ENCODE measurements at regions not wholly inside any gene's neighbourhood (a gene's known extent, or its start where the extent isn't known, plus 50 kb on each side); places are given as distances from the start of the nearest gene placed in this dataset.

DNA sequence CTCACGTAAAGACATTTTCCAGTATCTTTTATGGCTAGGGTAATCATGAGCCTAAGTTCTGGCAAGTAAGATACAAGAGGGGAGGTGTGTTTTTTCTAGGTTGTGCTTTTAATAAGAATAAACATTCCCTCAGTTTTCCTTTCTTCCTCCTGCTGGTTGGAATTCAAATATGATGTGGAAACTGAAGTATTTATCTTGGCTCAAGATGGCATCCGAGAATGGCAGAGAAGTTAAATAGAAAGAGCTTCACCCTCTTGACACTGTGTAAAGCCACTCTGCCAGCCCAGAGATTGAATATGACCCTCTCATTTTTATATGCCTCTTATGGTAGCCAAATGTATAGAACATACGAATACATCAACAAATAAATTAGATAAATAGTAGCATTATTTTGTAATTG is 438.4 kb downstream of the ISL1 start:
- no peaks in the 10 kb centered on the region for H3K9me3 Mint-ChIP-seq (ENCODE audit: low read depth)
- H3K4me1 Mint-ChIP-seq (ENCODE audit: low read depth), result peaks cover 4% of the 10 kb centered on the region

DNA sequence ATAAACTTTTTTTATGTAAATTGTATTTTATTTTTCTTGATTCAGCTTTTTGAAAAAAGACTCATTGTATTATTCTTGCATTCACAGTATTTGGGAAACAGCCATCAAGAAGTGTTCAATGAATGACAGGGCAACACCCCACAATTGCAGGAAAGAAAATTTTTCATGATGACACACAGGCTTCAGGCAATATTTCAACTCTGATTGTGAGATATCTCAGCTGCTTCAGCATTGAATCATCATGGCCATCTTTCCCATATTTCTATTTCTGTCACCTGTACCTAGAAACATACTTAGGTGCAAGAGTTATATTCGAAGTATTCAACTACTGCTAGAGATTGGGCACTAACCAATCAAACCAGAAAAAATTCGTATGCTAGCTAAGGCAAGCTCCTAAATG is 446.0 kb downstream of the ISL1 start:
- no peak for TF ChIP-seq CTCF (IDR thresholded peaks at IDR 0.05)
- Mint-ChIP-seq H3K9me3 (ENCODE audit: low read depth) (no peaks in the 10 kb centered on the region), H3K36me3 (ENCODE audit: low read depth) (no peaks in the 10 kb centered on the region), H3K27ac (ENCODE audit: unreplicated experiment) (no peak overlapping the region), H3K4me3 (ENCODE audit: unreplicated experiment) (no peak overlapping the region), H3K27me3 (ENCODE audit: low read depth) (peaks cover 4% of the 10 kb centered on the region), H3K4me1 (ENCODE audit: low read depth) (peaks cover 5% of the 10 kb centered on the region)
- no peak for DNase-seq (ENCODE audit: low spot score)

More for the DNA sequence above, 438.4 kb downstream of the ISL1 start:
- peak; percentile 40 for TF ChIP-seq CTCF (IDR thresholded peaks at IDR 0.05)
- H3K36me3 Mint-ChIP-seq (ENCODE audit: low read depth), result no peaks in the 10 kb centered on the region
- peaks cover 7% of the 10 kb centered on the region for H3K27me3 Mint-ChIP-seq (ENCODE audit: low read depth)
- no peak for DNase-seq (ENCODE audit: low spot score)
- H3K4me3 Mint-ChIP-seq (ENCODE audit: unreplicated experiment), result no peak overlapping the region
- H3K27ac Mint-ChIP-seq (ENCODE audit: unreplicated experiment), result no peak overlapping the region

DNA sequence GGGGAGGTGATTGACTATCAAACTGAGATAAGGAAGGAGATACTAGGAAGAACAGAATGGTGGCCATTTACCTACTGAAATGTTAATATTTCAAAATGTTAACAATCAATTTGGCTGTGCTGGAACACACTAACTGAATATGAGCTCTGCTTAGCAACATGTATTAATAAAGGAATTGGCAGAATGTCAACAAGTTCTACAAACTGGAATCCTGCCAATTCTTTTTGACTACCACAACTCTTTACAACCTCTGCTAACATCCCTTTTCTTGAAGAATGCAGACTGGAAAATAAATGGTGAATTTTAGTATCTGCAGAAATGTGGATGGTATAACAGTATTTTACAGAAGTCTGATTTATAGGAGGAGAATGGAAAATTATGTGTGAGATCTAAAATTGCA is 446.4 kb downstream of the ISL1 start:
- no peak for TF ChIP-seq CTCF (IDR thresholded peaks at IDR 0.05)
- peaks cover 5% of the 10 kb centered on the region for H3K4me1 Mint-ChIP-seq (ENCODE audit: low read depth)
- no peaks in the 10 kb centered on the region for H3K36me3 Mint-ChIP-seq (ENCODE audit: low read depth)
- H3K9me3 Mint-ChIP-seq (ENCODE audit: low read depth), result no peaks in the 10 kb centered on the region
- H3K27me3 Mint-ChIP-seq (ENCODE audit: low read depth), result peaks cover 4% of the 10 kb centered on the region
- H3K27ac Mint-ChIP-seq (ENCODE audit: unreplicated experiment), result no peak overlapping the region
- no peak overlapping the region for H3K4me3 Mint-ChIP-seq (ENCODE audit: unreplicated experiment)
- DNase-seq (ENCODE audit: low spot score), result no peak

- no peak overlapping the region for H3K27ac Mint-ChIP-seq (ENCODE audit: unreplicated experiment)
- H3K27me3 Mint-ChIP-seq (ENCODE audit: low read depth), result peaks cover 3% of the 10 kb centered on the region
- TF ChIP-seq CTCF (IDR thresholded peaks at IDR 0.05), result no peak
- no peaks in the 10 kb centered on the region for H3K36me3 Mint-ChIP-seq (ENCODE audit: low read depth)
- peaks cover 5% of the 10 kb centered on the region for H3K4me1 Mint-ChIP-seq (ENCODE audit: low read depth)
- no peak for DNase-seq (ENCODE audit: low spot score)
- no peak overlapping the region for H3K4me3 Mint-ChIP-seq (ENCODE audit: unreplicated experiment)
- H3K9me3 Mint-ChIP-seq (ENCODE audit: low read depth), result no peaks in the 10 kb centered on the region
Observed at GRCh38 chr5:51832934-51833470, 449.8 kb downstream of the ISL1 start.

DNA sequence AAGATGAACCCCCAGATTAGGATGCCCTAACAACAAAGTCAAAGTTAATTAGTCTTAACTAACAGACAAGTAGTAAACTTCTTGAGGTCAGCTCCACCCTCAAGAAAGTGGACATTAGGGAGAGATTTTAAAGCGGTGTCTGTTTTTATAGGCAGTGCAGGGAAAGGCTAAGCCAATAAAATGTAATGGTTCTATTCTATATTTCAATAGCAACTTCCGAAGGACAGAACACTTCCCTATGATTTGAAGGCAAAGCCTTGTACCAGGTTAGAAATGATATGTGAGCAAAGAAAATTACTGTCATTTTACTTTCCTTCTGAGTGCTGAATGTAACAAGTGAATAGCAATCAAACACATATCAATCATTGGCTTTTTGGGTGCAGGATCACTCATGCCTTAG is 455.2 kb downstream of the ISL1 start:
- peaks cover 2% of the 10 kb centered on the region for H3K9me3 Mint-ChIP-seq (ENCODE audit: low read depth)
- DNase-seq (ENCODE audit: low spot score), result no peak
- H3K4me1 Mint-ChIP-seq (ENCODE audit: low read depth), result no peaks in the 10 kb centered on the region
- no peak overlapping the region for H3K27ac Mint-ChIP-seq (ENCODE audit: unreplicated experiment)
- no peak overlapping the region for H3K4me3 Mint-ChIP-seq (ENCODE audit: unreplicated experiment)
- no peaks in the 10 kb centered on the region for H3K36me3 Mint-ChIP-seq (ENCODE audit: low read depth)
- H3K27me3 Mint-ChIP-seq (ENCODE audit: low read depth), result peaks cover 5% of the 10 kb centered on the region
- TF ChIP-seq CTCF (IDR thresholded peaks at IDR 0.05), result no peak
